ENCODE measurements at regions not wholly inside any gene's neighbourhood (a gene's known extent, or its start where the extent isn't known, plus 50 kb on each side); places are given as distances from the start of the nearest gene placed in this dataset.

GRCh38 chr12:88802096-88802706 is 221.9 kb upstream of the KITLG start:
- no peak for DNase-seq

DNA sequence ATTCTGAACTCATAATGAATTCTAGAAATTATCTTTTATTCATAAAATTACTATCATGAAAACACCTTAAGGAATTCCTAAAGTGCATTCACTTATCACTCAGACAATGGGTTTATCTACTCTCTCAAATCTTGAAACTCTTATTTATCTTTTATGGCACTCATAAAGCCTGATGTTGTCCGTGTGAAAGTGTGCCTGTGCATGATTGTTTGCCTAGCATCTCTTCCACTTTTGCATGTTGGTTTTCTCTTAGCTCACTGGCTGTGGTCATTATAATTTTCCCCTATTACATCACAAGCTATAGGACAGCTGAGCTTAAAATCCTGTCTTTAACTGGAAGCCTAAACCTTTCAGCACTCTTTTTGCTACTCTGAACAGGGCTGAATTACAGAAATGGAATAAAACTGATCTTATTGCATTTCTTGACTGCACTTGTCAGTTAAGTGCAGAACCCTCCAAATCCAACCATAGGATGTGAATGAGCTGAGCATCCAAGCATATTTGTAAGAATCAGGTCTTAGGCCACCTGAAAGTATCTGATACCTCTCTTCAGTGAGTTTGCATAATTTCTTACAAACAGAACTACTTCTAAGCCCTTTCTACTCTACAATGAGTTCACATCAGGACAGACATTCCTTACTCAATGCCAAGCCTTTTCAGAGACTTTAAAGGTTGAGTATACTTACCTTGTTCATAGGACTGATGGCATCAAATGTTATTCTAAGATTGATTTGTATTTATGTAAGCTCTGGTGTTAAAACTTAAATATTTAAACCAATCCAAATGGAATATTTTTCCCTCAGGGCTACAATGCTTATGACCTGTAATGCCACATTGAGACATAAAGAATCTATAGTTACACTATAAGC is 221.2 kb upstream of the KITLG start:
- no peak for DNase-seq

DNA sequence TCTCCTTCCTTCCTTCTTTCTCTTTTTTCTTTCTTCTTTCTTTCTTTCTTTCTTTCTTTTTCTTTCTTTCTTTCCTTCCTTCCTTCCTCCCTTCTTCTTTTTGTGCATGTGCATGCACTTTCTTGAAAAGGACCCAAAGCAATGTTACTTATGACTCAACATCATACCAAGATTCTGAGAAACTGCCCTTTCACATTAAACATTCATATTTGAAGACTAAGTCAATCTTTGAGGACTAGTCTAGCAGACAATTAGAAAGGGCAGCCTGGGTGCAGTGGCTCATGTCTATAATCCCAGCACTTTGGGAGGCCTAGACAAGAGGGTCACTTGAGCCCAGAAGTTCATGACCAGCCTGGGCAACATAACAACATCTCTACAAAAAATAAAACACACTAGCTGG is 212.8 kb upstream of the KITLG start:
- DNase-seq: no peak

GRCh38 chr12:88790231-88790630 is 210.0 kb upstream of the KITLG start:
- no peak for DNase-seq

DNA sequence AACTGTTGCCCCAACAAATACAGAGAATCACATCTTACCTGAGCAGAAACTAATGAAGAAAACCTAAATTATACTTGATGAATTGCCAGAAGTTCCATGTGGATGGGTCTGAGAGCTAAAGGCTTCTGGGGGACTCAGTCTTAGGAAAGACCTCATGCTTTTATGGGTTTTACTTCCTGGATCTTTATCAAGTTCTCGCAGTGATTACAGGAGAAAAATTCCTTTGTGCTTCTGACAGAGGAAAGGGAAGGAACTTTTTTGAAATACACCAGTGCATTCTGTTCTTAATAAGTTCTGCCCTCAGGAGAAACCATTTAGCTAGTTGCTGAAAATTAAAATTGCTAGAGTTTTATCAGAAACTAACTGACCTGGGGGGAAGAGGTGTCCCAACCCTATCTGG is 203.9 kb upstream of the KITLG start:
- DNase-seq: no peak

DNA sequence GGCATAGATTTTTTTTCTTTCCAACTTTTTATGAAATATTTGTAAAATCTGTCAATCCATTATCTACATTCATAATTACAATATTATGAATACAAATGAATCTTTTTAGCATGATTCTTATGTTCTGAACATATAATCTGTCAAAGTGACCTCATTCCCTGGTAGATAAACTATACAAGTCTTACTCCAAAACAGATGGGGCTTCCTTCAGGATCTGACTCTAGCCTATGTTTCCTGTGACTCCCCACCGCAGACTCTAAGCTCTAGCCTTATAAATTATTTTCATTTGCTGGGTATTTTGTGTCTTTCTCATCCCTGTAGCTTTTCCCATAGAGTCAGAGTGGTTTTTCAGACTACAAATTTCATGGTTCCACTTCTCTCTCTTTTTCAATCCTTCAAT is 202.1 kb upstream of the KITLG start:
- no peak for DNase-seq

DNA sequence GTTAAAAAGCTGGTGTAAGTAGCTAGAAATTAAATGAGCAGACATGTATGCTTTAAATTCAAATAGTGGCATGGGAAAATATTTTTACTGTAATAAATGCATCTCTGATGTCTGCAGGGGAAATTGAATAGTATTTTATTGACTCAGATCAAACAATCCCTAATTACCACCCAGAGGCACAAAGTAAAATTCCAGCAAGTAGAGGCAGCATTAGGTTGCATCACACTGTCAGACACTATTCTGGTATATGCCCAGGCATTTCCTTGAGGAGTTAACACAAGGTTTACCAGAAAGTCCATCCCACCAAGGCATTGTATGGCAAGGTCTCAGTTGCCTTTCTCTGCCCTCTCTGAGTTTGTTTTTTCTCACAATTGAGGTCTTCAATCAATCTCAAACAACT is 201.6 kb upstream of the KITLG start:
- DNase-seq: no peak

- DNase-seq: no peak
Measured at GRCh38 chr12:88778064-88778463, 197.8 kb upstream of the KITLG start.

GRCh38 chr12:88775742-88776151 is 195.5 kb upstream of the KITLG start:
- DNase-seq: no peak

DNA sequence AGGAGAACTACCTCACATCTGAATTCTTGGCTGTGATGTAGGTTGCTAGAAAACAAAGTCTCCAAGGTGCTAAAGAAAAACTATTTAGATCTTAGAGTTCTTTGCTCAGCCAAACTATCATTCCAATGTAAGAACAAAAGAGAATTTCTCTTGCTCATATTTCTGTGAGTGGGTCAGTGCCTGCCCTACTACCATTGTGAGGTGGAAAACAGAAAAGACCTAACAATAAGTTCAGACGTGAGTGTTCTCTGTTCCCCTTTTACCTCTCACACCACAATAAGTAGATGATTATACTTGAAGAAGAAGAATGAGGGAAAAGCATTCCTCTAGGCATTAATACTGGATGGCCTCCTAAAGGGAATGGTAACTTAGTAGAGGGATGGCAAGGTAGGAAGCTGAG is 187.4 kb upstream of the KITLG start:
- no peak for DNase-seq

- no peak for DNase-seq
Measured at GRCh38 chr12:88764781-88765480, 184.7 kb upstream of the KITLG start.

GRCh38 chr12:88763536-88764100 is 183.3 kb upstream of the KITLG start:
- DNase-seq: no peak

- DNase-seq: no peak
Measured at GRCh38 chr12:88758176-88758575, 177.9 kb upstream of the KITLG start.

GRCh38 chr12:88756917-88757316 is 176.6 kb upstream of the KITLG start:
- DNase-seq: no peak

GRCh38 chr12:88756153-88756552 is 175.9 kb upstream of the KITLG start:
- no peak for DNase-seq

GRCh38 chr12:88753707-88754106 is 173.4 kb upstream of the KITLG start:
- no peak for DNase-seq

DNA sequence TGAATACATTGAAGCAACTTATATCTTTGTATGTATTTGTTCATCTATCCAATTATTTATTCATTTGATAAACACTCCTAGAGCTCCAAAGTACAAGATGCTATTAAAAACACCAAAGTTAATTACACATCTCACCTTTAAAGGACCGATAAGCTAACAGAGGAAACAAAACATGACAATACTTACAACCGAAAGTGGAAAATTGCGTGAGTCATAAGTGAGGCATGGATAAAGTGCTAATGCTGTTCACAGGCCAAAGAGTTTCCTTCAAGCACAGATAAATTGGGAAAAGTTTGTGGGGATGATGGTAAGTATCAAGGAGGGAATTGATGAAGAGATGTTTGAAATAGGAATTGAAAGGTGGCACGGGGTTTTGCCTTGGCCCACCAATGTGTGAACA is 172.8 kb upstream of the KITLG start:
- DNase-seq: no peak

- DNase-seq: no peak
Measured at GRCh38 chr12:88752183-88752582, 171.9 kb upstream of the KITLG start.

- no peak for DNase-seq
Measured at GRCh38 chr12:88750867-88751543, 170.7 kb upstream of the KITLG start.

DNA sequence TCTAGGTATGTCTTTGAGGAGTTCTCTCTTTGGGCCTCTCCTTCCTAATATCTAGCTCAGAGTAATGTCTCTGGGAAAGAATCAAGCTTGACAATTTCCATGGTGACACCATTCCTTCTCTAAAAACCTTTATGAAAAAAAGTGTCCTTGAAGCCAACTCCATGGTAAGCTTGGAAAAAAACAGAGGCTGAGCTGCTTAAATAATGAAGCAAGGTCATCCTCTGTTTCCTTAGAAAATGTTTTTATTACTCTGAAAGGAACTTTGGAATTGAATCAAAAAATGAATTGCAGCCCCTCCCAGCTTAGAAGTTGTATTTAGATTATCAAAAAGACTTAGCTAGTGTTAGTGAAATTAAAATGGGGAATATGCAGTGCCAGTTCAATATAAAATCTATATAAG is 166.1 kb upstream of the KITLG start:
- DNase-seq: no peak

DNA sequence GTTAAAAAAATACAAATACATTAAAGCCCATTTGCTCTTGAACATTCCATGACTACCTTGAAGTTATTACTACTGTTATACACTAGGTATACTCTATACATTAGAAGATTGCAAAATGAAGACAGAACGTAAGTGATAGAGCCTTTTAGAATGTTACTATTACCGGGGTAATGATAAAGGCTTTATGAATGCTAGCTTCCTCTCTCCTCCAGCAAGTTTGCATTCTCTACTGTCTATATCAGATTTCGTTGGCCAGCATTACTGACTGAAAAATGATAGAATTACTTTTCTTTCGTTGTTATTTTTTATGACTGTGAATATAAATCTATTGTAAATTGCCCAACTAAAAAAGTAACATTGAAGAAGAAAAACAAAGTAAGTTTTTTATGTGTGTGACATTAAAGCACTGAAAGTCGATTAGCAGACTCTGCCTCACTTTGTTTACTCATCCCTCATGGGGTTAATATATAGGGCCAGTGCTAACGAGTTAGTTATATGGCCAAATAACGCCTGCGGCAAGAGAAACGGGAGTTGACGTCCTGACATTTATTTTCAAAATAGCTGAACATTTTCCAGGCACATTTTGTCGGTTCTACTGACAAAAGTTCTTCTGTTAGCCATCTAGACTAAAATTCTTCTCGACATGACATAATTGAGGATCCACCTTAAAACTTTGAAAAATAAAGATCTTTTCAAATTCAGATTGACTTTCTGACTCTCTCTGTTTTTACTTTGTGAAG is 163.8 kb upstream of the KITLG start:
- no peak for DNase-seq

DNA sequence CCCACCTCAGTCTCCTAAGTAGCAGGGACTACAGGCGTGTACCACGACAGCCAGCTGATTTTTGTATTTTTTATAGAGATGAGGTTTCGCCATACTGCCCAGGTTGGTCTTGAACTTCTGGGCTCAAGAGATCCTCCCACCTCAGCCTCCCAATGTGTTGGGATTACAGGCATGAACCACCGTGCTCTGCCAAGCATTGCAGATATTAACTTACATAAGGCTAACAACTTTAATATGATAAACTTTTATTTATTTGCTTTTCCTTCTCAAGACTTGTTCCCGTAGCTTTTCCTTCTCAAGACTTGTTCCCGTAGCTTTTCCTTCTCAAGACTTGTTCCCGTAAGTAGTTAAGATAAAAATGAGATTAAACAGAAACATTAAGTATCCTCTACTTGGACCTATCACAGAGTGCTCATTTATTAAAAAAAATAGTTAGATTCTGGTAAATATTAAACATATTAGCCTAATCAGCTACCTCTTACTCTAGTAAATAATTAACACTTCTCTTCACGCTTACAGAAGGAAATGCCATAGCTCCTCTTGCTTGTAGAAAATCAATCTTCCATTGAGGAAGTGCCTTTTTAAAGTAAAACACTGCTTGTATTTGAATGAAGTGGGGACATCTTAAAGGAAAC is 157.7 kb upstream of the KITLG start:
- no peak for DNase-seq
